Endometrium (tissue), 2 donors: ENCODE measurements at regions not wholly inside any gene's neighbourhood (a gene's known extent, or its start where the extent isn't known, plus 50 kb on each side); places are given as distances from the start of the nearest gene placed in this dataset.
"Not testable (repeated sequence)": the region's sequence is repeated elsewhere in the genome, so short reads cannot be mapped to it uniquely, and the experiment has no call there.

ENCODE experiments used
- FAIRE-seq: peaks from 2 replicates; lab custom pipeline; 2012; peaks lifted over from hg19 to GRCh38; lab: Jason Lieb, UNC
- donor health status: control.
- donor health status: control.

DNA sequence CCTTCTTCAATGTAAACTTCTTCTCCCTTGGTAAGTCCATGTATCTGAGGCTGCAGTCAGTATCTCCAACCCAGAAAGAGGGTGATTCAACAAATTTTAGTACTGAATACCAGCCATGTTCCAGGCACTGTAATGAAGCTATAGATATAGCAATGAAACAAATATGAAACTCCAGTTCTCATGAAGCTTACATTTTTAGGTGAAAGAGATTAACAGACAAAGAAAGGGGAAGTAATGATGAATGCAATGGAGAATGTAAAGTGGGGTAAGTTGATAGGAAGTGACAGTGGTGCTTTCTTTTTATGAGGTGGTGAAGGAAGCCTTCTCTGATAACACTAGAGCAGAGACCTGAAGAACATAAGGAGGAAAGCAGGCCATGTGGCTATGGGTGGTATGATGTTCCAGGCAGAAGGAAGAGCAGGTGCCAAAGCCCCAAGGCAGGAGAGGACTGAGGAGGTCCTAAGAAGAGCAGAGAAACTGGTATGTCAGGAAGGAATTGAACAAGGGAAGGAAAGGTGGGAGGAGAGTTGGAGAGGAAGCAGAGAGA, 143.6 kb downstream of the TFAP2B start:
- FAIRE-seq = no peak

DNA sequence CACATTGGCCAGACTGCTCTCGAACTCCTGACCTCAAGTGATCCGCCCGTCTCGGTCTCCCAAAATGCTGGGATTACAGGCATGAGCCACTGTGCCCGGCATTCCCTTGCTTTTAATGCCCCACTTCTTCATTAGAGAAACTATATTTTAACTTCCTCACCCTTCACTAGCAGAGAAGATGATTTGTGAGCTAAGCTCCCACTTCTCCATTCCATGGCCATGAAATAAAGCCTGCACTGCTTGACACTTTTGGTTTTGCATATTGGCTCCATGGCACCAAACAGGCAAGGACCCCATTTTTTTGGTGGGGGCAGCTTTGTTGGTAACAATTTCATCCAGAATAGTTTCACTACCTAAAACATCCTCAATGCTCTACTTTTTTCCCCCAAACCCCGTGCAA, 145.3 kb downstream of the TFAP2B start:
- no peak for FAIRE-seq

- FAIRE-seq = no peak
These were observed 146.8 kb downstream of the TFAP2B start for GRCh38 chr6:50965495-50965894.

- FAIRE-seq = no peak
These were observed 147.9 kb downstream of the TFAP2B start for GRCh38 chr6:50966532-50966931.

- no peak for FAIRE-seq
These were observed 148.3 kb downstream of the TFAP2B start for GRCh38 chr6:50966986-50967385.

- not testable (repeated sequence) for FAIRE-seq
These were observed 149.6 kb downstream of the TFAP2B start for GRCh38 chr6:50968246-50968645.

DNA sequence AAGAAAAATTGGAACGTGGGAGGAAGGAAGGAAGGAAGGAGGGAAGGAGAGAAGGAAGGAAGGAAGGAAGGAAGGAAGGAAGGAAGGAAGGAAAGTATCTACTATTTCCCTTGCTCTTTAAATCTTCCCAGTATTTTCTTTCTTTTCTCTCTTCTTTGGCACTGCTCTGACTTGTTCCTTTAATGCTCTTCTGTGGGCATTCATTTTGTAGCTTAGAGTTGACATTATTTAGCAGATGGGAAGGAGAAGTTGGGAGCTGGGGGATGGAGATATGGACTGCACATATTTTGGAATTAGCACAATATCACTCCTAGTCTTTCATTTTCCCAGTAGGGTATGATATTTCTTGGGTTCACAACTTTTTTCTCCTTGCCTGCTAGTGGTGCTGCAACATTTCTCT, 152.2 kb downstream of the TFAP2B start:
- no peak for FAIRE-seq

GRCh38 chr6:50973464-50973863, 154.8 kb downstream of the TFAP2B start:
- no peak for FAIRE-seq

DNA sequence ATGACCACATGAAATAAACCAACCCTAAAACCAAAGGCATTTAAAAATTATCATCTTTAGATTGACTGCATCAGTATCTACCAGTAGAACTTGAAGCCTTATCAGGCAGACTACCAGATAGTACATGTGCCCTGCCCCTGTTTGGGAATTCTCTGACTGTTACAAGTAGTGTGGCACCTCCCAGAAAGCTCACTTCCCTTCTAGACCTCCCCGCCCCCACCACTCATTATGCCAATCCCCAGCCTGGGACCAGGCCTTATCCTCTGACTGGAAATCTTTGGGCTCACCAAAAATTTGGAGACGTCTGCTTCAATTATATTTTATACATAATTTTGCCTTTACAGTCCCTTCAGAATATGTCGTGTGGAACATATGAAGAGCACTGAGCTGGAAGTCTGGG, 155.6 kb downstream of the TFAP2B start:
- FAIRE-seq = no peak

DNA sequence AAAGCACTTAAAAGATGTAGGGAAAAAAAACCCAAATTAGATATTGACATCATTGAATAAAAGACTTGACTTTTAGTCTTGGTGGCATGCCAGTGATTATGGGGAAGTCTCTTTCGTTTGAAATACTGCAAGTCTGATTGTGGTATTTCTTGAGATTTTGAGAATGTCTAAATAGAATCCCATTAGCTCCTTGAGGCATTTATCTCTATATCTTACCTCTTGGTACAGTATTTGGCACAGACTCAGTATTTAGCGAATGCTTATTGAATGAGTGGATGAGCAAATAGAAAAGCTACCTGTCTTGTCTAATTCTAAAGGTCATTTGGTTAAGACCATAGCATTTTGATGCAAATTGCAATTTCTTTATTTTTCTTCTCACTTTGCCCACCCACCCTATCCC, 156.5 kb downstream of the TFAP2B start:
- FAIRE-seq = no peak

DNA sequence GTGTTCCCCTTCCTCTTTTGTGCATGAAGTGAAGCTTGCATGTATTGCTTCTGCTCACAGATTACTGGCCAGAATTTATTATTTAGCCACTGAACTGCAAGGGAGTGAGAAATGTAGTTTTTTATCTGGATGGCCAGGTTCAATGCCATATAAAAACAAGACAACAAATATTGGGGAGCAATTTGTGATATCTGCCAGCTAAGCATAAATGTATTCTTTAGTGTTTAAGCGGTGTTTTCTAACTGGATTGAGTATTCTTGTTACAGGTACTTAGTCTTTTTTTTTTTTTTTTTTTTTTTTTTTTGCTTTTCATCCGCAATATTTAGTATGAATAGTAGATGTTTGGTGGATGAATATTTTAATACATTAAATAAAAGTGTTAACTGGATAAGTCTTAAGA, 158.2 kb downstream of the TFAP2B start:
- FAIRE-seq = no peak

DNA sequence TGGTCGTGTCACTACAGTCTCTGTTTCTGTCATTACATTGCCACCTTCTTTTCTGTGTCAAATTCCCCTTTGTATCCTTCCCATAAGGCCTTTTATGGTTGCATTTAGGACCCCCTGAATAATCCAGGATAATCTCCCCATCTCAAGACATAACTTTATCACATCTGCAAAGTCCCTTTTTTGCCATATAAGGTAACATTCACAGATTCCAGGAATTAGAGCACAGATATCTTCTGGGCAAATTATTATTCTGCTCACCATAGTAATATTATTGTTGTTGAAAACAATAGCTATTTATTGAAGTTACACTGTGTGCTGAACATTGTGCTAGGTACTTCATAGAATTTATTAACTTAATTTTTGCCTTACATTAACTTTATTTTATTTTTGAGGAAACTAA, 159.1 kb downstream of the TFAP2B start:
- FAIRE-seq = no peak

GRCh38 chr6:50978380-50979170, 159.9 kb downstream of the TFAP2B start:
- no peak for FAIRE-seq

- no peak for FAIRE-seq
These were observed 160.5 kb downstream of the TFAP2B start for GRCh38 chr6:50979171-50979525.

DNA sequence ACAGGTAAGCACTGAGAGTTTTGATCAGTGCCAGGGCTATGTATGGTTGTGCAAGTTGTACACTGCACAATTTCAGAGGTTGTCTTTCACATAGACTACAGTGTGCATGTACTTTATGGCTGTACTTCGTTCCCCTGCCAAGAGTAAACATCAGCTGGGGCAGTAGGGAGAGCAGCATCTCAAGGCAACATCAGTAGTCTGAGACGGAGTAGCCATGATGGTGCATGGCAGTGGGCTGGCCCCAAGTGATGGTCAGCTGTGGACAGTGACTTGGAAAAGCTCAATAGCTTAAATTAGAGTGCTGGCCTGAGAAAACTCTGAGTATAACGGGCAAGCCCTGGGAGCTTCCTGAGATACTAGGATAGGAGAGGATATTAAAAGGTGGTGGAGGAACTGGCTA, 165.5 kb downstream of the TFAP2B start:
- no peak for FAIRE-seq

DNA sequence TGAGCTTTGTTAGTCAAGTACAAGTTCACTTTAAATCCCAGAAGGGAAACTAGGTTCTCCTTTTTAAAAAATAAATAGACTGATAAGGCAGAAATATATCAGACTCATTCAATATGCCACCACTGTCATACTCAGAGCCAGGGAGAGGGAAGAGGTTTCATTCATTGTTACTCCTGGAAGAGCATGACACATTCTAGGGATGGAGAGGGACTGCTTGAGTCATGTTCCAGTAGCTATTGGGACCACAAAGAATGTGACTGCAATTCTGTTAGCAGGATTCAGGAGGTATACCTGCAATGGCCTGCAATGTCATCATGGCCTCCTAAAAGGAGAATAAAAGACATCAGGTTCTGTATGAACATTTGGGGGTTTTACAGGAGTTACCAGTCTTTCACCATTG, 167.6 kb downstream of the TFAP2B start:
- no peak for FAIRE-seq

DNA sequence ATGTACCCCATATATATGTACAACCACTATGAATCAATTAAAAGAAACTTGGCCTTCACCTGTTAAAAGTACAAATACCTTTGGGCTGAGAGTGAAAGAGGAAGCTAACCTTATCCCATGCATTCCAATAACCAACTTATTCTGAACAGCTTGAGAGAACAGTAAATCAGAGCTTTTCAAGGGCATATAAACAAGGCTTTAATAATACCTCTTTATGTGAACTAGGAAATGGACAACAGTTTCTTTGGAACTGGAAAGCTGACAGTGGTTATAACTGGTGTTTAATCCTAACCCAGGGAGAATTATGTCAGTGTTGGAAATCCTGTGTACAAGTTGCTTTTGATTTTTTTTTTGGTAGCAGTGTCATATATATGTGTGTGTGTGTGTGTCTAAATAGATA, 170.5 kb downstream of the TFAP2B start:
- no peak for FAIRE-seq

DNA sequence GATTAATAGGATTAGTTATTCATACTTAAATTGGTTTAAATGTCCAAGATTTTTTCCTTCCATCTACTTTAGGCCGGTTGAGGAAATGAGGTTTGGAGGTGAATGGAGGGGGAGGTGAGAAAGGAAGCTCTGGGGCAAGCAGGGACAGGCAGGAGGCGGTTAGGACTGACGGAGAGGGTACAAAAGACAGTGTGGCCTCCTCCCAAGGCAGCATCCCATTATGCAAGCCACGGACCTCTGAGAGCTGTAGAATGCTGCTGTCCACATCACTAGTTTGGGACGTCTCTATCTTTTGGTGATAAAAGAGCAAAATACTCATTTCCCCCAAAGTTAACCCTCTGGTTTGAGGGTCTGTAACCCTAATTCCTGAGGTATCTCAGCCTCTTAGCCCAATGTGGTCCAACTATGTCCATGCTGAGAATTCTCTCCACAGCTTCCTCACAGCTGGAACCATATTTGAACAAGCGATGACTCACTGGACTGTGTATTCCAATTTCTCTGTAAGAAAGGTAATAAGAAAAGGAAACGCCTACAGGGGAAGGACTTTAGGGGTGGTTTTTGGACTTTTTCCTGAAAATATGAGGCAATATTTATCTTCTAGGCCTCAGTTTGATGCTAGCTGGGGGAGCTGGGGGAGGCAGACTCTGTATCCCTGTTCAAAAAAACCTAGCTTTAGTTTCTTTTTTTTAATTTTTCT, 172.2 kb downstream of the TFAP2B start:
- no peak for FAIRE-seq

DNA sequence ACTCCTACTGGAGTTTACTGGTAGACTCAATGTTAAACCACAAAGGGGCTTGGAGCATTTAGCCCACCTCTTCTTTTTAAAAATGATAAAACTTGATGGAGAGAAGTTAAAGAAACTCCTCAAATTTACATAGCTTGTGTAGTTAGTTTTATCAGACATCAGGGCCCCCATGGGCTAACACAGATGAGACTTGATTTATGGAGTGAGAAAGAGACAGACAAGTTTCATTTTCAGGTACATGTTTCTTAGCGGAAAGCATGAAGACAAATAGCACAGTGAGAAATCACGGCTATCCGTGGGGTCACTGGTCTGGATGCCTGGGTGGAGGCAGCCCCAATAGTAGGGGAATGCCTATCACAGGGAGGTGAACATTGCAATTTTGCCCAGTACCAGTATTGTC, 173.6 kb downstream of the TFAP2B start:
- FAIRE-seq = no peak

DNA sequence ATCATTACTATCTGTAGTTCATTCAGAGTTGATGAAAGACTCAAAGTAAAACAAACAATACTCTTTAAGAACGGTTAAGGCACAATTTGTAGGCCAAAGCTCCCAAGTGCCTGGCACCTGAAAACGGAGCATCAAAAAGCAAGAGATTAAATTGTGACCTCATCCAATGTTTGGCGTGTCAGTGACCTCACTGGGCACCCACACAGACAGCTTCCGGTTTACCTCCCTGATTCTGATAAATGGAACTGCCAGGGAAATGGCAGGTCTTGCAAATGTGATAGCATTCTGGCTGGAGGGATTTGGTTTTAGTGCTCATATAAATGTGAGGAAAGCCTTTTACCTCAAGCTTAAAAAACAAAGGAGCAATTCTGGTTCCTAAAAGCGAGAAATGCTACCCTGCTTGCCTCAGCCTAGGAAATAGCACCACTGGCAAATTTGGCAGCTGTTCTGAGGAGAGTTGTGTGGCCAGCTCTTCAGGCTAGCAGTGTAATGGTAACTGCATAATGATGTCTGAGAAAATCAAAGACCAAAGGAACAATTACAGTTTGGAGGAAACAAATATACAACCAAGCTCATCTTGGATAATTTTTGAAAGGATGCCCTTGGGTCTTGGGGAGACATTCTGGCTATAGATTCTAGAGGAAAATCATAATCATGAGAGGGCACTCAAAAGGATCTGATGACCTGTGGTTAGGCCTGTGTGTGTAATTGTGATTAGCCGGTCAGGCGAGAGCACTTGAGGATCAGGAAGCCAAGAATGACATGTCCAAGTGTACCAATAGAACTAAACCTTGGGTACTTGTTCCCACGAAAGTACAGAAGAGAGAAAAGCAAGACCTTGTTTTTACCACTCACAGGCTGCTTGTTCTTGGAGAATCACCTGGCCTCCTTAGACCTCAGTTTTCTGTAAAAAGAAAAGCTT, 174.3 kb downstream of the TFAP2B start:
- FAIRE-seq = no peak

DNA sequence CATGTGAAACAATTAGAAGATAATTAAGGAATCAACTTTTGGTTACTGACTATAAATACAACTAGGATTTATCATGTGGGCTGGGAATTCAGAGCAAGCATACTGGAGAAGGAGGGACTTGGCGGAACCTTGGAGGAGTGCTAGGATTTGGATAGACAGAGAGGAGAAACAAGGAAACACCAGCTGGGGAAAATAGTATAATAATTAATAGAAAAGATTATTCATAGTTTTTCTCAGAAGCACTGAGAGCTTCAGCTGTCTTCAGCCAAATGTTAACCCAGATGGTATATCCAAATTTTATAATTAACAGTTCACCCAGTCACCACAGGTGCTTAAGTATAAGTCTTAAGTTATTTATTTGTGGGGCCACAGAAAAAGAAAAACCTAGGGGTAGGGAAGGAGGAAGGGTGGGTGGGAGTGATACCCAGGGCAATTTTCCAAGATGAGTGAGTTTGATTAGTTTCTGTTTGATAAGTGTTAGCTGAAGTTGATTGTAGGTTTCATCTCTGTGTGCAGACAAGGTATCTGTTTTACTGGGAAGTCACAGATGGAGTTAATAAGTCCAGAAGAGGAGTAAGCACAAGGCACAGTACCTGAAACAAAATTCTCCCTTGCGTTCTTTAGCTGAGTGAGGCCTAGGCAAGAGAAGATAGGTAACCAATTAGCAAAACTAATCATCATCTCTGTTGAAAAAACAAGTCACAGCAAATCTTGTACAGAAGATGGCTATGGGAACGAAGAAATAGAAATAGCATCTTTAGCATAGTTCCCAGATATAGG, 175.5 kb downstream of the TFAP2B start:
- FAIRE-seq = no peak

DNA sequence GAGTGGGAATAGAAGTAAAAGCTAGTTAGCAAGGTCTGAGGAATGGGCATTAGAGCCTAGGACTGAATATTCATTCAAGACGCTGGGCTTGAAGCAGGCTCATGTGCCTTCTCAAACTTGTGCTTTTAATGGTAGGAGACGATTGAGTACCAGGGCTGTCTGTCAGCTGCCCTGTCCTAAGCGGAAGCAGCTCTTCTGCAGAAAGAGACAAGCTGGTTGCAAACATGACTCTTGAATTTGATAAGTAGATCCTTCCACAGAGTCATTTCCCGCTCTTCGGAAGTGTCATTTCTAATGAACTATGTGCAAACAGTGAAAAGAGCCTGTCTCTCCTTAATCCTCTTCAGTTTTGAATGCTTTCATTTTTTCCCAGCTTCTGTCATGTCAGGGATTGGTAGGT, 176.4 kb downstream of the TFAP2B start:
- FAIRE-seq = no peak
